ENCODE measurements at regions not wholly inside any gene's neighbourhood (a gene's known extent, or its start where the extent isn't known, plus 50 kb on each side); places are given as distances from the start of the nearest gene placed in this dataset.

DNA sequence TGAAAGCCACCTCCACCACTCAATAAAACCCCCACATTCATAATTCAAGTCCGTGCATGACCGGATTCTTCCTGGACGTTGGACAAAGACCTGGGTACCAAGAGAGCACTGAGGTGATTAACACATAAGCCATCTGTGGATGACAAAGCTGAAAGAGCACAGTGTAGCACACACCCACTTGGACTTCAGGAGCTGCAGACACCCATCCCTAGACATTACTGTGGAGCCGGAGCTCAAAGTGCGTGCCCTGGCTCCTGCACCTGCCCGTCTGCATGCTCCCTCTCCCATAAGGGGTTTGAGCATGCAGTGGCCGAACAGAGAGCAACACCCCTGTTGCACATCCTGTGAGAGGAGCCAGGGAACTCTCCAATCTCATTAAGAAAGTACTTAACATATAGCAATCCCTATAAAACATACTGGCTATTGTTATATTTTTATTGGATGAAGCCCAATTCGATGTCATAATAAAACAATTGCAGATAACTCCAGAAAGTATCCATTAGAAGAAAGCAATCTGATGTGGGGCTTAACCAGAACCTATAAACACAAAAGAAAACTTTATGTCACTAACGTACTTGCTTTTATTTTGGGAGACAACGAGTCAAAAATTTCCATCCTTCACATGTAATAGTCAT lies 1174.2 kb upstream of the C9orf72 start:
- no peak for DNase-seq (ENCODE audit: low spot score)

DNA sequence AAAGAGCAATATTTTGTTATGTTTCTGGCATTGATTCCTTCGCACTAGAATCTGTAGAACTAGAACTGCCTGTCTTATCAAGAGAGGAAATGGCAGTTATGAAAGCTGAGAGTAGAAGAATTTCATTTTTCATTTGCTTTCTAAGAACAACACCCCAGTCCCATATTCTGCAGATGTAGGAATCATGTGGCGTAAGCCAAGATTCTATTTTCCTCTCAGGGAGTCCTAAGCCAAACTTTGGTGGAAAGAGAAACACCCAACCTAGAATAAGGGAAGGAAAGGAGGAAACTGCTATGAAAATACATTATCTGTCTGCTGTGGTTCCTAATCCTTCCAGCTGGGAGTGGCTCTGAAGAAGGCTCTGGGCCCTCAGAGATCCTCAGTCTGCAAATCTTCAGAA lies 1176.9 kb upstream of the C9orf72 start:
- no peak for DNase-seq (ENCODE audit: low spot score)

DNA sequence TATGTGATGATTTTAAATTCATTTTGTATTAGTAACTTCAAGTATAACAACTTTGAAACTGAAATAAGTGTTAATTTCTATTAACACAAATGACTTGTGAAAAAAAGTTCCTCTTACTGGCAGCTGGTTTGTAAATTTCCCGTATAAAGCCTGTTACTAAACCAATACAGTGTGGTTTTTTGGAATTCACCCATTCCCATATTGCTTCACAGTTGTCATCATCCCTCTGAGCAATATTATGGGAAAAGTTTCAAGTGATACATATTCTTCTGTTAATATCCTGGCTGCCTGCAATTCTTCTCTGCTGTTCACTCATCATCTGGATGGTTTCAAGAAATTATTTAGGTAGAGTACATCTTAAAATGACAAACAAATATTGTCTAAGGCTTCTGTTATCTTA lies 1185.1 kb upstream of the C9orf72 start:
- no peak for DNase-seq (ENCODE audit: low spot score)

- DNase-seq (ENCODE audit: low spot score): no peak
Observed at GRCh38 chr9:28758971-28759370, 1185.7 kb upstream of the C9orf72 start.

- no peak for DNase-seq (ENCODE audit: low spot score)
Observed at GRCh38 chr9:28762167-28762566, 1188.9 kb upstream of the C9orf72 start.

GRCh38 chr9:28764532-28764931 lies 1191.3 kb upstream of the C9orf72 start:
- DNase-seq (ENCODE audit: low spot score): no peak

GRCh38 chr9:28770226-28770625 lies 1196.9 kb upstream of the C9orf72 start:
- no peak for DNase-seq (ENCODE audit: low spot score)

DNA sequence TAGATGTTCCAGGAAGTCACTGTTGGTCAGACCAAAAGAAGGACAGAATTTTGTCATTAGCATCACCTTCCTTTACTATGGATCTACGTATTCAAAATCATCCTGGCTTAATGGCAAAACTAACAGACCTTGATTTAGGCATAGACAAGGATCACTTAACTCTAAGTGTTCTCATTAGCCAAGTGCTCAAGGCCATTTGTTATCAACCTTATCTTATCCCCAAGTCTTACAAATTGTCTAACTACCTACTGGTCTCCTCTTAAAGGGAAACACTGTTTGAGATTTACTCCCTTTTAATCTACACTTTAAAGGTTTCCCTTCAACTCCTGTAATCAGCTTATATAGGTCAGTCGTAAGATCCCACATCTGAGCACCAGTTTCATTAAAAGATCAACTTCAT lies 1197.5 kb upstream of the C9orf72 start:
- DNase-seq (ENCODE audit: low spot score): no peak

DNA sequence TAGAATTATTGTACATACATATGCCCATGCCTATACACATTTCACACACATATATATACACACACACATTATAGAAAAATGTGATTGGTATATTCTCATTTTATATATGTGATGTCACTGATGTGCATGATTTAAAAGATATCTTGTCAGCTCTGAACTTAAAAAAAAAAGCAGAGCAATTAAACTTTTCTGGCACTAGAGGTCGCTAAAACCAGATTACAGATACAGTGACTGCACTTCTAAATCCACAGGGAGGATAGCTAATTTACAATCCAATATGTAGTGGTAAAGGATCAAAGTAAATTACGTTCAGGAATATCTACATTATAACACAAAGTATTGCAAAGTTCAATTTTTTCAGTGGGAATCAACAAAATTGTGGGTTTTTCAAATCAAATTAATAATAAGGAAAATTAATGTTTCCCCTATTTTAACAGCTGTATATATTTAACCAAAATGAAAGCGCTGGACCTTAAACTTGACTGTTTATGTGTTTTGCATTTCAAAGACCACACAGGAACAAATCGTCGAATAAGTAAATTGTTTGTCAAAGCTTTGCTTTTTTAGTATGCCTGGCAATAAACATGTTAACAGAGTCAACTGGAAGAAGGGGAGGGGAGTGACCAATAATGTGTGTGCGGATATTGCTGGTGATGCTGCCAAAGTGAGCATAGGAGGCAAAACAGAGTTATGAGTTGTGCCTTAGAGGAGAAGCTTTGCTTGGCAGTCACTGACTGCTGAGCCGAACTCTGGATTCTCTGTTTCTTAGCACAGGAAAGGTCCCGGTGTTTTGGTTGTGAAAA lies 1201.4 kb upstream of the C9orf72 start:
- peak; percentile 24 for DNase-seq (ENCODE audit: low spot score)

DNA sequence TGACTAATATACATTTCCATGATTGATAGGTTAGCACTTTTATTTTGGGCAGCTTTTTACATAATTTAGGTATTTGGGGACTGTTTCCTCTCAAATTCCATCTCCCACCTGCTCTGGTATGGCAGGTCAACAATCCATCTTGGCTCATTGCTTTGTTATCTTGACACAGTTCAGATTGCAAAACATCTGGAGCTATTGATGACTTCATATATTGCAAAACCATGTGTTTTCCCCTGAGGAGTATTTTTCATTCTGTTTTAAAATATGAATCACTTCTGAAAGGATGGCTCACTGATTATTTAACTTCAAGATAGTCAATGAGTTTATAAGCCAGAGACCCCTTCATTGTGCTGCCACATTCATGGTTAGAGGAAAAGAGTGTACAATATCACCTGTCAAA lies 1206.0 kb upstream of the C9orf72 start:
- DNase-seq (ENCODE audit: low spot score): no peak

DNA sequence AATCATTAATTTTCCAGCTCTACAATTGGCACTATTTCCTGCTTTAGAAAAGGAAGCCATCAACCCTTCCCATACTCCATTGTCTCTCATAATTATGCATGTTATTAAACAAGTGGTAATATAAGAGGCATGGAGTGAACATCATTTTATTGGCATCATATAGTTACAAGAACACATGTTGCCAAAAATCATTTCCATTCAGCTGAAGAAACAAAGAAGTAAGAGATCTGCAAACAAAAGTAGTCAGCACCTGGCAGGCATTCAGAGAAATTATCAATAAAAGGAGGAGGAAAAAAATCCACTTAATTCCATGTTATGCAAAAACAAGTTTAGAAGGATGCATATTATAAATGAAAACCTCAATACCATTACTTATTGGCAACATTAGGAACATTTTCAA lies 1208.2 kb upstream of the C9orf72 start:
- DNase-seq (ENCODE audit: low spot score): no peak

DNA sequence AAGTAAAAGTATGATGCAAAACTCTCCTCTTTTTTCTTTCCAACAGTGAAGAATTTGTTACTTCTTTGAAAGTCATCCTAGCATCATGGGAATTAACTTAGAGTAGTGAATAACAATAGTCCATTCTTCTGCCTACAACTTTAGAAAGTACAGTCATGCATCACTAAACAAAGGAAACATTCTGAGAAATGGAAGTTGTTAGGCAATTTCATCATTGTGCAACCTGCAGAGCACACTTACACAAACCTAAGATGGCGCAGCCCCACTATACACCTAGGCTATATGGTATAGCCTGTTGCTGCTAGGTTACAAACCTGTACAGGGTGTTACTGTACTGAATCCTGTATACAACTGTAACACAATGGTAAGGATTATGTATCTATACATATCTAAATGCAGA lies 1209.3 kb upstream of the C9orf72 start:
- no peak for DNase-seq (ENCODE audit: low spot score)

- DNase-seq (ENCODE audit: low spot score): no peak
Observed at GRCh38 chr9:28792716-28793115, 1219.4 kb upstream of the C9orf72 start.

DNA sequence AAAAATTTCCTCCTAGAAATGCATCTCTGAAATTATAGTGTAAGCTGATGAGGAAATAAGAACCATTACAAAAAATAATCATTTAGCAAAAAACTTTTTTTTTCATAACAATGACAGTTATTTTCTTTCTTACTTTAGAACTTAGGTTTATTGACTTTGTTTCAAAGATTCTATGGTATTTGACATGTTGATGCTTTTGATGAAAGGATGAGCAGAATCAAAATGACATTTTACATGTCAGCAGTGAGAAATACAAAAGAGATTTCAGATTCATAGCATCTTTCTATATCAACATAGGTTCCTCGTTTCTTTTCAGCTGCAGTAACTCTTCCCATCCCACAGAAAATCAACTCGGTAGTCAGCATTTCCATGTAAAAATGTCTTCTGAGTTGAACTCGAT lies 1226.6 kb upstream of the C9orf72 start:
- DNase-seq (ENCODE audit: low spot score): no peak

- no peak for DNase-seq (ENCODE audit: low spot score)
Observed at GRCh38 chr9:28801144-28801799, 1228.0 kb upstream of the C9orf72 start.

GRCh38 chr9:28805197-28805596 lies 1231.9 kb upstream of the C9orf72 start:
- DNase-seq (ENCODE audit: low spot score): no peak

DNA sequence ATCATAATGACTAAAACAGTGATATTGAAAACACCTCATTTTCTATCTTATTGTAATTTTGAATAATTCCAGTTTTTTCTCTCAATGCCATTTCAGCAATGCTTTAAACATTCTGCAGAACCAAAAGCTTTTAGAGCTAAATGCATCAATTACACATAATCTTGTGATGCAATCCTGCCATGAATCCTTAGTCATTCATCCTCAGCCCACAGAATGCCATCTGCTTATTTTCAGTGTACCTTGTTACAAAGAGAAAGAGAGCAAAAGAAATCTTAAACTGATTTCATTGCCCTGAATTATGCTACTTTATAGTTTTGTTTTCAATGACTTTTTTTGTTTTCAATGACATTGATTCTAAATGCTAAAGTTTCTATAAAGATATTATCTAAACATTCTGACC lies 1234.8 kb upstream of the C9orf72 start:
- no peak for DNase-seq (ENCODE audit: low spot score)

DNA sequence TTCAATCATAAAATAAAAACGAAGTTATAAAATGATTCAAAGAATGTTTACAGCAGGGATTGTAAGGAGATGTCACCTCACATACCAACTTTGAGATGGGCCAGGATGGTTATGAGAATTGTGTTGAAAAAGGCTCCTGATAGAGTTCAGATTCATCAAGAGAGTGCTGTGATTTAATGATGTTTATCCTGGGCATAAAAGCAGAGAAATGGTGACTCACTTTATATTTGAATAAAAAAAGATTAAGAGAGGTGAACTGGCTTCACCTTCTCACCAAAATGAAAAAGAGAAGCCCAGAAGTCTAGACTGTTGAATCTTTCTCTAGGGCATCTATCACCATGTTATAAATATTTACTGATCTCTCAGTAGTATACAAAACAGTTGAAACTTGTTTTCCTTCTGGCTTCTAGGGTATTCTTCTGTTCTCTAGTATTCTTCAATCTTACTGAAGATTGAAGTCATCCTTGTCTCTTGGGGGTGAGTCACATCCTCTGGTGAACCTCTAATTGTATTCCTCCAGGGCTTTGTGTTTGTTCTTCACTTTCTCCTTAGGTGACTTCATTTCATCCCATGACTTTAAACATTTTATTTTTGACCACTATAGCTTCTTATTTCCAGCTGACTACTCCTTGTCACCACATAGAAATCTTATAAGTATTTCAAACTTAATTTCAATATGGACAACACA lies 1237.3 kb upstream of the C9orf72 start:
- no peak for DNase-seq (ENCODE audit: low spot score)

- no peak for DNase-seq (ENCODE audit: low spot score)
Observed at GRCh38 chr9:28820741-28821140, 1247.5 kb upstream of the C9orf72 start.

- no peak for DNase-seq (ENCODE audit: low spot score)
Observed at GRCh38 chr9:28821240-28821639, 1248.0 kb upstream of the C9orf72 start.

GRCh38 chr9:28824432-28824963 lies 1251.2 kb upstream of the C9orf72 start:
- no peak for DNase-seq (ENCODE audit: low spot score)

- no peak for DNase-seq (ENCODE audit: low spot score)
Observed at GRCh38 chr9:28832168-28832770, 1259.0 kb upstream of the C9orf72 start.
